ENCODE measurements at regions not wholly inside any gene's neighbourhood (a gene's known extent, or its start where the extent isn't known, plus 50 kb on each side); places are given as distances from the start of the nearest gene placed in this dataset.
A peak's percentile ranks its signal among the peaks of the same experiment; 100 is the strongest.

GRCh38 chr16:86635926-86636325 is 57.6 kb downstream of the FOXL1 start:
- no peaks in the 10 kb centered on the region for H3K79me1 ChIP-seq (ENCODE audit: low read depth, low read length)
- no peak overlapping the region for H3K4me3 ChIP-seq (ENCODE audit: low read length in 2 of 2)
- H2BK120ac ChIP-seq (ENCODE audit: low read depth, low read length): no peak overlapping the region
- peaks cover 0 to 3% (median 0%) of the 10 kb centered on the region in 3 experiments for H3K27me3 ChIP-seq (ENCODE audit: control insufficient read depth in 3 of 3, insufficient read depth in 3 of 3, low read depth in 1 of 3, low read length in 3 of 3)
- no CpG with 5 or more reads among the region's 12 CpGs for WGBS, 2 donors (ENCODE audit: extremely low coverage in 2 of 2, insufficient read length in 2 of 2, insufficient replicate concordance in 1 of 2)
- no peak overlapping the region for H4K8ac ChIP-seq (ENCODE audit: low read depth, low read length)
- H4K91ac ChIP-seq (ENCODE audit: low read depth, low read length, poor library complexity): no peak overlapping the region
- H3K18ac ChIP-seq (ENCODE audit: low read length): peak overlapping the region; percentile 62
- H3K14ac ChIP-seq (ENCODE audit: low read length): no peak overlapping the region
- H2BK5ac ChIP-seq (ENCODE audit: low read length): peak overlapping the region; percentile 8
- H3K36me3 ChIP-seq (replicated peaks in 1 of 2; ENCODE audit: control insufficient read depth in 2 of 2, insufficient read depth in 2 of 2, low read length in 2 of 2): no peaks in the 10 kb centered on the region
- no peaks in the 10 kb centered on the region for H3K9me3 ChIP-seq (replicated peaks in 1 of 2; ENCODE audit: control insufficient read depth in 2 of 2, insufficient read depth in 1 of 2, low read depth in 1 of 2, low read length in 2 of 2)
- H2AK5ac ChIP-seq (ENCODE audit: low read depth, low read length): no peak overlapping the region
- DNase-seq (ENCODE audit: low spot score): no peak
- no peak overlapping the region for H3K27ac ChIP-seq (replicated peaks; ENCODE audit: low read length)
- no peak overlapping the region for H2AFZ ChIP-seq (ENCODE audit: low read length)
- H3K9ac ChIP-seq (ENCODE audit: low read depth, low read length, poor library complexity): no peak overlapping the region
- no peak overlapping the region for H3K23ac ChIP-seq (ENCODE audit: low read depth, low read length, poor library complexity)
- no peak overlapping the region for H2BK15ac ChIP-seq (ENCODE audit: low read length)
- H3K4me1 ChIP-seq (ENCODE audit: control insufficient read depth in 2 of 2, insufficient read depth in 1 of 2, low read depth in 1 of 2, low read length in 2 of 2): peaks cover 3 to 7% of the 10 kb centered on the region in 2 donors
- H3K4ac ChIP-seq (ENCODE audit: low read length): no peak overlapping the region
- peak overlapping the region; percentile 42 for H2BK12ac ChIP-seq (ENCODE audit: low read length)
- no peak overlapping the region for H3K4me2 ChIP-seq (ENCODE audit: insufficient read depth, low read length, poor library complexity, severe bottlenecking)

DNA sequence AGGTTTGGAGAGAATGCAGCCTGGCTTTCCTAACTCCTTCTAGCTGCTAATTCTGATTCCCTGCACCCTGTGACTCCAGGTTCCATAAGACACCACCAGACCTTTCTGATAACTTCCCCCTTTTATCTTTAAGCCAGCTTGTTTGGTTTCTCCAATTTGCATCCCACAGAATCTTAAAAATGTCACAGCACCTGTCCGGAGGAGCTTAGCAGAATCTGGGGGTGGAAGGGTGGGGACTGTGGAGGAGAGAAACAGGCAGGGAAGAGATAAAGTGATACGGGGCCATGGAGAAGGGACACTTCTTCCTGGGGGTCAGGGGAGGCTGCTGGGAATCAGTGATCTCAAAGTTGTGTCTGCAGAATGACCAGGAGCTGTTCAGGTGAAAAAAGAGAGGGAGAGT is 59.4 kb downstream of the FOXL1 start:
- H3K27me3 ChIP-seq (ENCODE audit: control insufficient read depth in 3 of 3, insufficient read depth in 3 of 3, low read depth in 1 of 3, low read length in 3 of 3): peaks cover 0 to 3% (median 0%) of the 10 kb centered on the region in 3 experiments
- no peak overlapping the region for H3K27ac ChIP-seq (replicated peaks; ENCODE audit: low read length)
- no CpG with 5 or more reads among the region's 2 CpGs for WGBS, 2 donors (ENCODE audit: extremely low coverage in 2 of 2, insufficient read length in 2 of 2, insufficient replicate concordance in 1 of 2)
- H4K8ac ChIP-seq (ENCODE audit: low read depth, low read length): no peak overlapping the region
- H3K18ac ChIP-seq (ENCODE audit: low read length): no peak overlapping the region
- H2BK12ac ChIP-seq (ENCODE audit: low read length): no peak overlapping the region
- H3K79me1 ChIP-seq (ENCODE audit: low read depth, low read length): no peaks in the 10 kb centered on the region
- H2BK5ac ChIP-seq (ENCODE audit: low read length): no peak overlapping the region
- peaks cover 3 to 7% of the 10 kb centered on the region in 2 donors for H3K4me1 ChIP-seq (ENCODE audit: control insufficient read depth in 2 of 2, insufficient read depth in 1 of 2, low read depth in 1 of 2, low read length in 2 of 2)
- H2AFZ ChIP-seq (ENCODE audit: low read length): no peak overlapping the region
- H3K14ac ChIP-seq (ENCODE audit: low read length): no peak overlapping the region
- H3K9ac ChIP-seq (ENCODE audit: low read depth, low read length, poor library complexity): no peak overlapping the region
- no peak overlapping the region for H2AK5ac ChIP-seq (ENCODE audit: low read depth, low read length)
- no peak overlapping the region for H3K4me2 ChIP-seq (ENCODE audit: insufficient read depth, low read length, poor library complexity, severe bottlenecking)
- no peak overlapping the region for H3K4ac ChIP-seq (ENCODE audit: low read length)
- peaks cover 0 to 2% of the 10 kb centered on the region in 2 donors for H3K9me3 ChIP-seq (replicated peaks in 1 of 2; ENCODE audit: control insufficient read depth in 2 of 2, insufficient read depth in 1 of 2, low read depth in 1 of 2, low read length in 2 of 2)
- H3K36me3 ChIP-seq (replicated peaks in 1 of 2; ENCODE audit: control insufficient read depth in 2 of 2, insufficient read depth in 2 of 2, low read length in 2 of 2): no peaks in the 10 kb centered on the region
- H2BK15ac ChIP-seq (ENCODE audit: low read length): no peak overlapping the region
- no peak overlapping the region for H3K4me3 ChIP-seq (ENCODE audit: low read length in 2 of 2)
- H2BK120ac ChIP-seq (ENCODE audit: low read depth, low read length): no peak overlapping the region
- H4K91ac ChIP-seq (ENCODE audit: low read depth, low read length, poor library complexity): no peak overlapping the region
- no peak for DNase-seq (ENCODE audit: low spot score)
- H3K23ac ChIP-seq (ENCODE audit: low read depth, low read length, poor library complexity): no peak overlapping the region

- no peak for DNase-seq (ENCODE audit: low spot score)
- Histone ChIP-seq H3K23ac (ENCODE audit: low read depth, low read length, poor library complexity) (no peak overlapping the region), H4K8ac (ENCODE audit: low read depth, low read length) (no peak overlapping the region), H3K4me2 (ENCODE audit: insufficient read depth, low read length, poor library complexity, severe bottlenecking) (no peak overlapping the region), H3K9me3 (replicated peaks in 1 of 2; ENCODE audit: control insufficient read depth in 2 of 2, insufficient read depth in 1 of 2, low read depth in 1 of 2, low read length in 2 of 2) (peaks cover 0 to 2% of the 10 kb centered on the region in 2 donors), H3K9ac (ENCODE audit: low read depth, low read length, poor library complexity) (no peak overlapping the region), H2BK5ac (ENCODE audit: low read length) (no peak overlapping the region), H3K36me3 (replicated peaks in 1 of 2; ENCODE audit: control insufficient read depth in 2 of 2, insufficient read depth in 2 of 2, low read length in 2 of 2) (no peaks in the 10 kb centered on the region), H2BK15ac (ENCODE audit: low read length) (no peak overlapping the region), H2BK12ac (ENCODE audit: low read length) (no peak overlapping the region), H2AFZ (ENCODE audit: low read length) (no peak overlapping the region), H3K79me1 (ENCODE audit: low read depth, low read length) (no peaks in the 10 kb centered on the region), H2AK5ac (ENCODE audit: low read depth, low read length) (no peak overlapping the region), H3K14ac (ENCODE audit: low read length) (no peak overlapping the region), H3K27ac (replicated peaks; ENCODE audit: low read length) (no peak overlapping the region), H3K4me3 (ENCODE audit: low read length in 2 of 2) (no peak overlapping the region), H3K4me1 (ENCODE audit: control insufficient read depth in 2 of 2, insufficient read depth in 1 of 2, low read depth in 1 of 2, low read length in 2 of 2) (peaks cover 3 to 7% of the 10 kb centered on the region in 2 donors), H3K27me3 (ENCODE audit: control insufficient read depth in 3 of 3, insufficient read depth in 3 of 3, low read depth in 1 of 3, low read length in 3 of 3) (peaks cover 0 to 3% (median 0%) of the 10 kb centered on the region in 3 experiments), H3K18ac (ENCODE audit: low read length) (peak overlapping the region; percentile 1), H3K4ac (ENCODE audit: low read length) (no peak overlapping the region), H2BK120ac (ENCODE audit: low read depth, low read length) (no peak overlapping the region), H4K91ac (ENCODE audit: low read depth, low read length, poor library complexity) (no peak overlapping the region)
- 100% methylated on average over 1 of the region's 10 CpGs; no CpG with 5 or more reads in 1 of the 2 donors for WGBS, 2 donors (ENCODE audit: extremely low coverage in 2 of 2, insufficient read length in 2 of 2, insufficient replicate concordance in 1 of 2)
These were observed 60.3 kb downstream of the FOXL1 start for GRCh38 chr16:86638642-86639041.

- Histone ChIP-seq H3K4ac (ENCODE audit: low read length) (no peak overlapping the region), H3K4me3 (ENCODE audit: low read length in 2 of 2) (no peak overlapping the region), H3K4me1 (ENCODE audit: control insufficient read depth in 2 of 2, insufficient read depth in 1 of 2, low read depth in 1 of 2, low read length in 2 of 2) (peaks cover 3 to 7% of the 10 kb centered on the region in 2 donors), H3K9ac (ENCODE audit: low read depth, low read length, poor library complexity) (no peak overlapping the region), H3K79me1 (ENCODE audit: low read depth, low read length) (no peaks in the 10 kb centered on the region), H2BK5ac (ENCODE audit: low read length) (no peak overlapping the region), H3K9me3 (replicated peaks in 1 of 2; ENCODE audit: control insufficient read depth in 2 of 2, insufficient read depth in 1 of 2, low read depth in 1 of 2, low read length in 2 of 2) (peaks cover 0 to 2% of the 10 kb centered on the region in 2 donors), H2AK5ac (ENCODE audit: low read depth, low read length) (peak overlapping the region; percentile 33), H2BK15ac (ENCODE audit: low read length) (no peak overlapping the region), H3K14ac (ENCODE audit: low read length) (no peak overlapping the region), H3K36me3 (replicated peaks in 1 of 2; ENCODE audit: control insufficient read depth in 2 of 2, insufficient read depth in 2 of 2, low read length in 2 of 2) (no peaks in the 10 kb centered on the region), H3K18ac (ENCODE audit: low read length) (no peak overlapping the region), H3K4me2 (ENCODE audit: insufficient read depth, low read length, poor library complexity, severe bottlenecking) (no peak overlapping the region), H4K91ac (ENCODE audit: low read depth, low read length, poor library complexity) (no peak overlapping the region), H3K23ac (ENCODE audit: low read depth, low read length, poor library complexity) (no peak overlapping the region), H4K8ac (ENCODE audit: low read depth, low read length) (no peak overlapping the region), H2AFZ (ENCODE audit: low read length) (no peak overlapping the region), H3K27me3 (ENCODE audit: control insufficient read depth in 3 of 3, insufficient read depth in 3 of 3, low read depth in 1 of 3, low read length in 3 of 3) (peaks cover 0 to 3% (median 0%) of the 10 kb centered on the region in 3 experiments), H3K27ac (replicated peaks; ENCODE audit: low read length) (no peak overlapping the region), H2BK120ac (ENCODE audit: low read depth, low read length) (no peak overlapping the region), H2BK12ac (ENCODE audit: low read length) (peak overlapping the region; percentile 19)
- no peak for DNase-seq (ENCODE audit: low spot score)
- no CpG with 5 or more reads among the region's 12 CpGs for WGBS, 2 donors (ENCODE audit: extremely low coverage in 2 of 2, insufficient read length in 2 of 2, insufficient replicate concordance in 1 of 2)
These were observed 61.0 kb downstream of the FOXL1 start for GRCh38 chr16:86639354-86639753.
